Right kidney (tissue), 1 donor: ENCODE measurements at regions not wholly inside any gene's neighbourhood (a gene's known extent, or its start where the extent isn't known, plus 50 kb on each side); places are given as distances from the start of the nearest gene placed in this dataset.
"Not testable (repeated sequence)": the region's sequence is repeated elsewhere in the genome, so short reads cannot be mapped to it uniquely, and the experiment has no call there.

ENCODE experiments used
- DNase-seq: peaks from one replicate; pipeline ENCODE4 v3.0.0-alpha.2; 2016

DNA sequence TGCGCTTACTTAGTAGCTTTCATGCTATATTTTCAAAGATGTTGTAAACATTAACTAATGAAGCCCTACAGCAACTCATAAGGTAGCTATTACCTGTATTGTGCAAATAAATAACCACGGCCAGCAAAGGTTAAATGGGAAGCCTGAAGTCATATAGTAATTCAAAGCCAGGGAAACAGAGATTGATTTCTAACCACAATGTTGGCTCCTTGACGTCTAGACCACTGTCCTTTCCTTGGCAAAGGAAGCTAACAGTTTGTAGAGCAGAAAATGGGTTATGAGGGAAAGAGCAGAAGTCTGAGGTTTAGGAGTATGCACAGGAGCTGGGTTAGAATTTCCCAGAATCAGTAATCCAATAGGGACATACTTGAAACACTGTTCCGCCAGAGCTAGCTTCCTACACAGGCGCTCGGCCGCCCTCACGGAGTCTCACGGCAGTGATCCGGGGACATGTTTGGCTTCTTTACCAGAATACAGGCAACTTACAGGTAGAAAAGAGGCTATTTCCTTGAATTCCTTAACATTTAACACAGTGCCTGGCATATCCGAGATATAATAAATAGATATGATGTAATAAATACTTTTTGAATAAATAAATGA lies 298.8 kb upstream of the LYPLAL1 start:
- no peak for DNase-seq

DNA sequence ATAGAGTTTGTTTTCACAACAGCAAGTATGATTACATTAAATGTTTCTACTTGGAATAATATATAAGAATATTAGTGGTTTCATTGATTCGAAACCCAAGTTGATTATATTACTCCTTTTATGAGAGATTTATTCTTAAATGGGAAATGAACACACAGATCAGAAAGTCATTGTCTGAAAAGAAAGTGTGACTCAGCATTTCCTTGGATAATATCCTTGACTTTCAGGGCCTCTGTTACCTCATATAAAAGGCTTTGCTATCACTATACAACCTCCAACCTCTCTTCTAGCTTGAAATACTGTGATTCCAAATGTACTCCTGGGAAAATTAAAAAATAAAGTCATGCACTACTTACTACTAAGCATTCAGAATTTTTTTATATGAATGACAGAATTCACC lies 295.3 kb upstream of the LYPLAL1 start:
- no peak for DNase-seq

DNA sequence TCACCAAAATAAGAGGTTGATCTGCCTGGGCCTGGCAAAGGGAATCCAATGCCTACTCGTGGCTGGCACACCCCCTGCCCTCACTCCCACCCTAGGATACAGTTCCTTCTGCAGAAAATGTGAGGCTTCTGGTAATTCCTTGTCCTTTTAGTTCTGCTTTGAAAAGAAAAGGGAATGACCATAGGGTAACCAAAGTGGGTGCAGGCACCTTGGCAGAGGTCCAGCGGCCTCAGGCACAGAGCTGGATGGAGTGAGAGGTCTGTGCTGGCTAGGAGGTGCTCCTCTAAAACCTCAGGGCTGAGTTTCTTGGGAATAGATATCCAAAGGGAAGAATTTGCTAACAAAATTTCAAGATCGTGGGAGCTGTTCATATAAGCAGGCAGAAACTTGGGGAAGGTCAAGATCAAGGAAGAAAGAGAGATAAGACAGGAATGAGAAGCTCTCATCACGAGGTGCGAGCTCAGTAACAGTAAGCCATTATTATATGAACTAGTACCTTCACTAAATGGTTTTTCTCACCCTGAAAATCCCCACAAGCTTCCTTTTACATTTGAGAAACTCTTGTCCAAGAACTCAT lies 293.1 kb upstream of the LYPLAL1 start:
- DNase-seq, result no peak

DNA sequence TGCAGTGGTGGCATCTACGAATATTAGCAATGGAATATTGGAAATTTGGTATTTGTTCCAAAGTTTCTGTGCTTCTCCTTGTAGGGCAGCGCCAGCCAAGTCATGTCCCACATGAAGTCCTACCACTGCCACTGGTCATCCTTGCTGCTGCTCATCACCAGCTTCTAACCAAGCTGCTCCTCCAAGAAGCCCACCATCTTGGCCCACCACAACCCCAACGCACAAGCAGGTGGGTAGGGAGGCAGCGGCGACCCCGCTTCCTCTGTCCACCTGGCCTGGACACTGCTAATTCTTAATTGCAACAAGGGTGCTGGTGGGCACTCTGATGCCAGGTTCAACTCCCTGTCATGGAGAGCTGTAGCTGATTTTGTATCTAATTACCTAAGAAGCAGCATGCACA lies 291.2 kb upstream of the LYPLAL1 start:
- DNase-seq, result no peak

DNA sequence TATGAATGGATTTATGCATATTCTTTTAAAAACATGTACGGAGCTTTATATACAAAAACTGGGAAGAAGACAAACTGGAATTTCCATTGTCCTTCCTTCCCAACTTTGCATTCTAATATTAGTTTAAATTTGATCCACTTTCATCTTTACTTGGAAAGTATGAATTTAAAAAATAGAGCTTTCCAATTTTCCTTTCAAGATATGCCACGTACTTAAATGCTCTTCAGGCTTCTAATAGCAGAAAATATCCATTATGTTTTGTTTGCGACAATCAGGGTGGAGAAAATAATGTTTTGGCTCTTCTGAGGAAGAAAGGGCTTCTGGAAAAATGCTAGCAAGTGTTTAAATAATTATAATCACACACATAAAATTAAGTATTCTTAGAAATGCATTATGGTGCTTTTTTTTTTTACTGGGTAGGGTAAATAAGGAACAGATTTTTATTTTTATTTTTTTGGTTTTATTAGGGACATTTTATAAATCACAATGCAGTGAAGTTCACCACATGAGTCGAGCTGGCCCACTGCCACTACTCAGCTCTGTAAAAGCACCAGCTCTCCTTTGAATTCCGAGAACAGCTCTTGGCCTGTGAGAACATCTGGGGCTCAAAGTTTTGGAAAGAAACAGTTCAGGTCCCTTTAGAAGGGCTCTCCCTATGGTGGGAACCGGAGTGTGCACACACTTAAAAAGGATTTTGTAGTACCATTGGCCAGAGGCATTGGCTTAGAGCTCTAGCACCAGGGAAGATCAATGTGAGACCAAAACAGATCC lies 287.4 kb upstream of the LYPLAL1 start:
- DNase-seq, result peak; percentile 6

DNA sequence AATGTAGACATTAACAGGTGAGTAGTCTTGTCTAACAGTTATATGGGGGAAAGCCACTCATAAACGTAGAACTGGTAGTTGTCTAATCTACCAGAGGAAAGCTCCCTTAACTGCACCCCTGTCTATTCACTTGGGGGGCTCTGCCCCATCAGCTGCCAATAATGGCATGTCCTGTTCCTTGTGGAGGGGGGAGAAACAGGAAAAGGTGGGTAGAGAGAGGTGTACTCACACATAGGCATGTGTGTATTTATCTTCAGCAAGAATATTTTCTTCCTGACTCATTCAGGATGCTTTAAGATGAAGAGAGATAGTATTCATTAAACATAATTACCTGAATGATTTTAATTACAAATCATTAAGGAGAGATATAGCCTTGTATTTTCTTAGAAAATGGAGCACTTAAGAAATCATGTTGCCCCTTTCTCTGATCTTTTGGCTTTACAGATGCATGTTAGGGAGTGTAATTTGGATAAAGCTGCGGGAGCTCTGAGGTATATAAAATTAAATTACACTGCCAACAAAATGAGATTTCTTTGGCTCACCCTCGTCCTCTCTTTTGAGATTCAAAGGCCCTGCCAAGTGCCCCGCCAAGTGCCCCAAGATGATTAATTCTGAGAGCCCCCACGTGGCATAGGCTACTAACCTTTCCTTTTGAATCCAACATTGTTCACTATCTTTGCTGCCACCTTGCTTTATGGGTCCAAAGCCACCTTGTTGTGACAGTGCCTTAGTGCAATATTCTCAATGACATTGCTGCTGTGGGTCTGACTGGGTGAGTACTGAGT lies 286.3 kb upstream of the LYPLAL1 start:
- no peak for DNase-seq

DNA sequence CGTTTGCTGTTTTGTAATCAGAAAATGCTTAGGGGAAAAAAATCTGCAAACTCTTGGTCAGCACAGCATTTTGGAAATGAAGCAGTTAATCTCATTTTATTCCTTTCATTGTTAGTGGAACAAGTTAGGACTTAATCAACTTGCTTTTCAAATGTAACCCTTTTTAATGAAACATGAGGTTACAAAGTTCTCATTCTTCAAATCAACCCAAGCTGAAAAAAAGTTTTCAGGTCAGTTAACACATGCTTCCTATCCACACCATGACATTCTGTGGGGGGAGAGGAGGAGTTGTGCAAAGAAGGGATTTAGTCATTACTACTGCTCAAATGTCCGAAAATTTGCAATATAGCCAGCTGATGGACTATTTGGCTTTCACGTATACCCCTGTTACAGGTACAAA lies 283.2 kb upstream of the LYPLAL1 start:
- DNase-seq, result no peak

DNA sequence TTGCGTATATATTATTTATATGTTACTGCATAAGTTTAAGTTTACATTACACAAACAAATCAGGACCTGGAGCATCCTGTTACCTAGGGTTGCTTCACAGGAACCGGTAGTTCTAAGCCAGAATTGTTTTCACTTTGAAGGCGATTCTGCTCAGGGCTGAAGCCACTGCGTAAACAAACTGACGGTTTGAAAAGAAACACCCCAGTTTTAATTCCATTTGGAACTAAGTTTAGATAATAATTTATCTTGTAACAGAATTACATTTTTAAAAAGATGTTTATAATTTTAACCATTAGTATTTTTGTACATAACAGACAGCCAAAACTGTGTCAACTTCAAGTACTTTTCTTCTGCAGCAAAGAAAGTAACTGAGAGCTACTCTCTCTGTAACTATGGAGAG lies 282.1 kb upstream of the LYPLAL1 start:
- no peak for DNase-seq

DNA sequence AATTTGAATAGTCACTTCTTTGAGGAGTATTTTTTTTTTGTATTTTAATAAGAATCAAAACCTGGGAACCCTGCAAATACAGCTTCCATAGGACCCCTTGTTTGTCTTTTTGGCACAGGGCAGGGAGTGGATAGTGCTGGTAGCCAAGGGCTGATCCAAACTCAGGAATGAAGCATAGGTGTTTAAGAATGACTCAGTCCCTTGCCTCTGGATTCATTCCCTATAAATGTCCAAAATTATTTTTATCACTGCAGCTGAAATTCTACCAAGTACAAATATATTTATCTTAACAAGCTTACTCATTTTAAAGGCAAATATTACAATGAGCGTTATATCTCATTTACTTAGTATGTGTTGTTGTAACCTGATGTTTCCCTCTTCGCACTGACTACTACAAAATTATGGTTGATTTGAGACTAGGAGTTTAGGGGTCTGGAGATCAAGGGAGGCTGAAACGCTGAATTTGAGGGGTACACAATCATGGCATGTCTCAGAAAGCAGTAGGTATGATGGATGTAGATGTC lies 278.6 kb upstream of the LYPLAL1 start:
- DNase-seq, result no peak

DNA sequence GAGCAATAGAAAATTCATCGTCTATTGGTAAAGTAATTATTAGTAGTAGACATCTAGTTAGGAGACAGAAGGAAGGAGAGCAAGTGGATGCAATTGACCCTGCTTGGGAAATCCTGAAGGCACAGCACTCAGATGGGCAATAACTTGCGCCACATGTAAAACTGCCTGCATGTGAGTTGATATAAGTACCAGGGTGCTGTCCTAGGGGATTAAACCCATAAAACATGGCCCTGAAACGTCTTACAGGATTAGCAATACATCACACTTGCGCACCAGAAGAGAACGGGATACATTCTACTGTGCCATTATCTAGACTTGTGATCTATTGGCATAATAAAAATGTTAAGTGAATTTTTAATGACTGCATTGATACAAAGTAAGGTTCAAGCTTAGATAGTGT lies 277.5 kb upstream of the LYPLAL1 start:
- no peak for DNase-seq

DNA sequence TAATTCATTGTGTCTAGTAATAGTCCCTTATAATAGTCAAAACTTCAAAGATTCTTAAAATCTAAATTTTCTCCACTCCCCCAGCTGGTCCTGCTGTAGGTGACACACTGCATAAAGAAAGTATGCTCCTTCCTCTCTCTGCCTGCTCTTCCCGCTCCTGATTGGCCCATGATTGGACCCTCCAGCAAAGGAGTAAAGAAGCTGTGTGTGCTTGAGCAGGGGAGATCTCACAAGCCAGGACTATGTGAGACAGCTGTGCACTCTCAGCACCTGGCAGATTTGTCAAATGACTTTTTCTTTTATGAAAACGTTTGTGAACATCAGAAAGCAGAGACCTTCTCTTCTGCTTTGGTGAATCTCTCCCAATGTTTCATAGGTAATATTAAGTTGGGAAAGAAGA lies 274.8 kb upstream of the LYPLAL1 start:
- DNase-seq, result no peak

DNA sequence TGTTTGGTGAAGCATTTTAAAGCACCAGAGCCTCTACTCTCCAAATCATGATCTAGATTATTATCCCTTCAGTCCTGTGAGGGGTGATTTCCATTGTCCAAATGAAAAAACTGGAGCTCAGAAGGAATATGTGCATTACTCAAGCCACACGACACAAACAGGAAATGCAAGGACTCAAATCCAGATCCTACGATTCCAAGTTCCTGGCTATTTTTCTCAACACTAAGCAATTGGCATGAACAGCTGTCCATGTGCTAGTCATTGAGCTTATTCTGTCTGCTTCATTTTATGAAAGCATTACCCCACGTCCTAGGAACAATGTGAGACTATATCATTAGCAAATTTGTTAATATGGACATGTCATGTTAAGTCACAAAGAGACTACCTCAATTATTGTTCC lies 273.1 kb upstream of the LYPLAL1 start:
- no peak for DNase-seq

DNA sequence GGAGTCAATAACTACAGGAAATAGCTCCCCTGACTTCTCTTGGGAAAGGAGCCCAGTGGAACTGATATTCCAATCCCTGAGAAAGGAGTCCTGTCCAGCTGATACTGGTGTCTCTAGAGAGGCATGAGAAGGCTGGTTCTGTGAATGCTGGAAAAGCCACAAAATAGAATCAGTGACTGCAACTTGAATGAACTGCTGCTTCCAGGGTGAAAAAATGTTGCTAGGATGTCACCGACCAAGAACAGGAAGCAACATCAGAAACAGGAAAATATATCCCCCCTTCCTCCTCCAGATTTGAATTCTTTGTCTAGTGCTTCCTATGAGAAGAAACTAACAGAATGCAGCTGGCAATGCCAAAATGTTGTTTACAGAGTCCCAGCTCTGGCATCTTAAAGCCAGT lies 269.3 kb upstream of the LYPLAL1 start:
- DNase-seq, result no peak

DNA sequence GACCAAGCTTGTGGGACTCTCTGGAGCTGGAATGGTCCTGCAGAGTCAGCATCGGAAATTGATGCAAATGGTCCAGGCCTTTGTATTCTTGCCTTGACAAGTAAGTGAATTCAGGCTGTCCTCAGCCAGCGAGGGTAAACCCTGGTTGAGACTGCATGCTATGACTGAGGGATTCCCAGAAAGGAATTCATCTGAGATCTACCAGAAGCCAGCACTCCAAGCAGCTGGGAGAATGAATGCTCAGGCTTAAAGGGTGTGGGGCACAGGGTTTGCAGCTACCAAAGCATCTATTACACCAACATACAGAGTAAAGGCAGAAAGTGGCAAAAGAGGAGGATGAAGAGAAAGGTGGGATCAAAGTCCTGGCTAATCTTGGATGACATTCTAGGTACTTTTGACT lies 257.0 kb upstream of the LYPLAL1 start:
- no peak for DNase-seq

DNA sequence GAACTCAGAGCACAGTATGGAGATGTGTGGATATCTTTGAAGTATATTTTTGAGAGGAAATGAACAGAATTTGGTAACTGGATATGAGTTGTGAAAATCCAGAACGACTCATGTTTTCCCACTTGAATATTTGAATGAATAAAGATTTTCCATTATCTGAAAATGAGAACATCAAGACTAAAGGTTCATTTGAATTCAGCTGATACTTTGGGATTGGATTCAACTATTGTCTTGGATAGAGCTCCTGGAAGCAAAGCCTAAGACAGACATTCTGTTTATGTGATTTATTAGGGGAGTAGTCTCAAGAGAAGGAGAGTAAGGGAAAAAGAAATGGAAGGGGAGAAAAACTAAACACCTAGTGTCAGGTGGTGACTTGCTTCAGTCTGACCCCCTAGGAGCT lies 256.0 kb upstream of the LYPLAL1 start:
- DNase-seq, result no peak

DNA sequence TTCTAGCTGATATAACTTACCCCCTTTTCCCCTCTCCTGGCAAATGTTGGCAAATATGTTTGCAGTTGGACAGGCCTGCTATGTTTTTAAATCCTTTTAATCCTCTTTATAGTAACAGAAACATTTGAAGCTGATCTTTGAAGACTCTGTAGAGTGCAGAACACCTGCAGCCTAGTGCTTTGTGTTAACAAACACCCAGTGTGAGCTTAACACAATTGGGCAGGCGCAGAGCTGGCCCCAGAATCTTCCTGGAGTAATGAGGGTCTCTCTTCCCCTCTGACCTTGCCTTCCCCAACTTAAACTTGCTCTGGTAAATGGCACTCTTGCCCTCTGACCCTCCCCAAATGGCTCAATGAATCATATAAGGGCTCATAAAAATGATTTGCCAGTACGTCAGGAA lies 247.9 kb upstream of the LYPLAL1 start:
- no peak for DNase-seq

DNA sequence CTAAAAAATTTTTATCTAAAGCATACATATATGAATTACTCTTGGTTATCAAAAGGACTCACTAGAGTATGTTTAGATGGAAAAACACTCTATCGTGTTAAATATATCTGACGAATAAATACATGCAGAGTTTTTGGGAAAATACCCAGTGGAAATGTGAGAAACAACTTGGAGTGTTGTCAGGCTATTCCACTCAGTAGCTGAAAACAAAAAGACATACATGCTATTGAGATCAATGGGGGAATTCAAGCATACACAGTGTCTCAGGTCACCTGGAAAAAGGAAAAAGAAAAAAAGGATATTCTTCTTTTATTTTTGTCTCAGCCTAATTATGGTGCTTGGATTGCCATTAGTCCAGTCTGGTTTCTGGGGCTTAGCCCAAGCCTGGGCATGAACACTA lies 247.0 kb upstream of the LYPLAL1 start:
- no peak for DNase-seq

DNA sequence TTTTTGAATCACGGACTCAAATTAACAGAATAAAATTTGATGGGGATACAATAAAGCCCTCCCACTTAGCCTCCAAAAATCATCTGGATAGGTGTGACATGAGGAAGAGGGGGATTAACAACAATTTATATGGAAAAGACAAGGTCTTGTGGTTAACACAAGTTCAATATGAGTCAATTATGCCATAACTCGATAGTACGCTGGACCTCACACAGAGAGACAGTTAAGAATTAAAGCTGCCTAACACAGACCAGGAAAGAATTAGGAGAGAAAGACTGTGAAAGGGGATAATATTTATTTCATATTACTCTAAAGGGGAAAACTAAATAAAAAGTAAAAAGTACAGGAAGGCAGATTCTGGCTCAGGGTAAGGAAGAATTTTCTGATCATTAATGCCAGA lies 243.7 kb upstream of the LYPLAL1 start:
- DNase-seq, result no peak

DNA sequence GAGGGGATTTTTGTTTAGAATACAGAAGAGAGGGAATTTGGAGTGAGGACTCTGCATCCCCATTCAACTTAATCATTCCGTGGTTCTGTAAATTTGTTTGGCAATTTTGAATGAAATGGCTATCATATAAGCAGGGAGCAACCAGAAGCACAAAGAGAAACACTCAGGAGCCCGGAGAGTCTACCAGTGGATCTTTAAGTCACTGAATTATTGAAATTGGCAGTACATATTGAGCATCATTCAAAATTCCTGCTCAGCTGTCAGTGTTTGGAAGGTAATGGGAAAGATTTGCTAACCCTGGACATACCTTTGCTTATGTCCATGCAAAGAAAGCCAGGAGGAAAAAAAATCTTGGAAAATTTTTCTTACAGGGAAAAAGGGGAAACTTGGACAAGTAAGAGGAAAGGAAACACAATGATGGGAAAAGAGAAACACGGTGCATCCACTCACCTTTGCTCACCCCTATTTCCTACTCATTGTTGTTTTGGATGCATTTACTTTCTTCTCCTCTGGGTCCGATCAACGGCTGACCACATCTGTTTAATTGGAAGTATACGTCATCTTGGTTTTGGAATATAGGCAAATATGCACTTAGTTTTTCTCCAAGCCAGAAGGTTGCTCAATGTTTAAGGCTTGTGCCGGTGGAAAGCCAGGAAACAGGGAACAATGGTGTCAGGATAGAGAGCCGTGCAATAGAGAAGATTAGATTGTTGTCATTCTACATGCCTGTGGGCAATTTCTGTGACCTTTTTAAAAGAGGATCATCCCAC lies 243.0 kb upstream of the LYPLAL1 start:
- no peak for DNase-seq

DNA sequence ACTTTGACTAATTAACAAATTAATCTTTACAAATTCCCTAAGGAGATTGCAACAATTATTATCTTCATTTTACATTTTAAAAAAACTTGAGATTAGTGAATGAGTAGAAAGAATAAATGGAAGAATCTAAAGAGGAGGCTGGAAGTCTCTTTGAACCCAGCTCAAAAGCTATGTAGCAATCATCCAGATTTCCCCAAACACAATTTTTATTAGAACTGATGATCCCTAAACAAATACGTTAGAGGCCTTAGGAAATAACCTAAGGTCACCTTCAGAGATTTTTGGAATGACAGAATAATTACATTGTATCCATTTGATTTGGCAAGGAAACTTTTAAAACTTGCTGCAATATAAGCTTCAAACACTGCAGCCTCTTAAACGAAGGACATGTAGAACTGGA lies 242.4 kb upstream of the LYPLAL1 start:
- no peak for DNase-seq

DNA sequence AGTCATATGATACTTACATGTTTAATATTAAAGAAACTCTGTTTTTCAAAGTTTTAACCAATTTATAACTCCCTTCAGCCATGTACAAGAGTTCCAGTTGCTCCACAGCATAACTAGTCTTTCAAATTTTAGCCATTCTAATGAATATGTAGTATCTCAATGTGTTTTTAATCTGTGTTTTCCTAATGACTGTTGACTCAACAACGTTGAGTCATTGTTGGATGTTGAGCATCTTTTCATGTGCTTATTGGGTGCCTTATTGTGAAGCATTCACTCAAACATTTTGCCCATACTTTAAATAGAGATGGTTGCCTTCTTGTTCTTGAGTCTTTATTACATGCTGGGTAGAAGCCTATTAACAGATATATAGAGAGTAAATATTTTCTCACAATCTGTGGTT lies 240.2 kb upstream of the LYPLAL1 start:
- DNase-seq, result no peak

DNA sequence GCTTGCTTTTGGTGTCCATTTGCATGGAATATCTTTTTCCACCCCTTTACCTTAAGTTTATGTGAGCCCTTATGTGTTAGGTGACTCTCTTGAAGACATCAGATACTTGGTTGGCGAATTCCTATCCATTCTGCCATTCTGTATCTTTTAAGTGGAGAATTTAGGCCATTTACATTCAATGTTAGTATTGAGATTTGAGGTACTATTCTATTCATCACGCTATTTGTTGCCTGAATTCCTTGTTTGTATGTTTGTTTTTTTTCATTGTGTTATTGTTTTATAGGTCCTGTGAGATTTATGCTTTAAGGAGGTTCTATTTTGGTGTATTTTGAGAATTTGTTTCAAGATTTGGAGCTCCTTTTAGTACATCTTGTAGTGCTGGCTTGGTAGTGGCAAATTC lies 238.3 kb upstream of the LYPLAL1 start:
- not testable (repeated sequence) for DNase-seq
